Stimulated activated naive CD8-positive, alpha-beta T cell treated with anti-CD3 and anti-CD28 coated beads, Interleukin-15, Interleukin-2, amounts not matched to agents 100 U/mL and 50 U/mL, for 24 hours (primary cell): ENCODE measurements at regions not wholly inside any gene's neighbourhood (a gene's known extent, or its start where the extent isn't known, plus 50 kb on each side); places are given as distances from the start of the nearest gene placed in this dataset.
"Not testable (repeated sequence)": the region's sequence is repeated elsewhere in the genome, so short reads cannot be mapped to it uniquely, and the experiment has no call there.

Source experiments
- ATAC-seq: fragments of 150-1000 bp; cut with Tn5 transposase; one replicate; pipeline ENCODE4 v1.10.0; 2021
- DNase-seq: peaks from one replicate; pipeline ENCODE4 v3.0.0; 2021

- DNase-seq (no peak), ATAC-seq (no peak)
Observed at GRCh38 chr7:13581097-13581496, 408.4 kb downstream of the ETV1 start.

DNA sequence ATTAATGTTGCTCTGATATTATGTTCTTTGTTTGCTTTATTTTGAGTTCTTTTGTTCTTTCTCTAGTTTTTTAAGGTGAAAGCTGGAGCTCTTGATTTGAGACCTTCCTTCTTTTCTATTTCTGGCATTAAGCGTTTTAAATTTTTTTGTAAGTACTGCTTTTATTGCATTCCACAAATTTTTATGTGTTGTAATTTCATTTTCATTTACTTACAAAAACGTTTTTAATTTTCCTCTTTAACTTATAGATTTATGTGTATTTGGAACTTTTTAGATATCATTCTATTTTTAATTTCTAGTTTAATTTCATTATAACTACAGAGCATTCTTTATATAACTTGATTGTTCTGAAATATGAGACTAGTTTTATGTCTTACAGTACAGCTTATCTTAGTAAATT lies 395.6 kb downstream of the ETV1 start:
- ATAC-seq: no peak
- no peak for DNase-seq

GRCh38 chr7:13602036-13602435 lies 387.4 kb downstream of the ETV1 start:
- no peak for ATAC-seq
- DNase-seq: no peak

GRCh38 chr7:13603016-13603415 lies 386.4 kb downstream of the ETV1 start:
- ATAC-seq: no peak

DNA sequence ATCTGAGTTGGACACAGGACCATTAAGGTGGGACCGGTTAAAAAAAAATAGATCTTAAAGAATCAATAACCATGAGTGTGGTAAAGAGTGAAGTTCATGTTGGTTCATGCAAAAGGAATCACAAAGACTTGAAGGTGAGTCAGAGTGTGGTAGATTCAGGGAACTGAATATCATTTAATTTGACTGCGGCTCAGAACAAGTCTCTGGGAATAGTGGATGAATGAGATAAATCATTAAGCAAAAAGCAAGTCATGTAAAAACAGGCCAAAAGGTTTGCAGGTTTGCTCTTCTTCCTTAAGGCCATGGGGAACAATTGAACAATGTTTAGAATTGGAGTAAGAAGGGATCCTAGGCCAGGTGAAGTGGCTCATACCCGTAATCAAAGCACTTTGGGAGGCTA lies 385.8 kb downstream of the ETV1 start:
- ATAC-seq (no peak), DNase-seq (no peak)

More at GRCh38 chr7:13603016-13603415, 386.4 kb downstream of the ETV1 start:
- no peak for DNase-seq

DNA sequence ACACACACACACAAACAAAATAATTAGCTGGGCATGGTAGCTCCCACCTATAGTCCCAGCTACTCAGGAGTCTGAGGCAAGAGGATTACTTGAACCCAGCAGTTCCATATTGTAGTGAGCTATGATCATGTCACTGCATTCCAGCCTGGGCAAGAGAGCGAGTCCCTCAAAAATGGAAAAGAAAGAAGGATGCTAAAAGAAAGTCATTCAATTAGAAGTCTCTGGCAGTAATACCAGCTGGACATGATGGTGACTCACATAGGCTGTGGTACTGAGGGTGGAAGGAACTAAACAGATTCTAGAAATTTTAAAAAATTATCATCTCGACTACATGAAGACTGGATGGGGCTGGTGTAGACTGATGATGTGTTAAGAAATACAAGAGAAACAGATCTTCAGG lies 385.3 kb downstream of the ETV1 start:
- ATAC-seq (no peak), DNase-seq (no peak)

GRCh38 chr7:13610372-13610771 lies 379.1 kb downstream of the ETV1 start:
- ATAC-seq: no peak
- no peak for DNase-seq

- DNase-seq: no peak
- ATAC-seq: no peak
Observed at GRCh38 chr7:13615679-13616078, 373.8 kb downstream of the ETV1 start.

- ATAC-seq (no peak), DNase-seq (no peak)
Observed at GRCh38 chr7:13627455-13627854, 362.0 kb downstream of the ETV1 start.

DNA sequence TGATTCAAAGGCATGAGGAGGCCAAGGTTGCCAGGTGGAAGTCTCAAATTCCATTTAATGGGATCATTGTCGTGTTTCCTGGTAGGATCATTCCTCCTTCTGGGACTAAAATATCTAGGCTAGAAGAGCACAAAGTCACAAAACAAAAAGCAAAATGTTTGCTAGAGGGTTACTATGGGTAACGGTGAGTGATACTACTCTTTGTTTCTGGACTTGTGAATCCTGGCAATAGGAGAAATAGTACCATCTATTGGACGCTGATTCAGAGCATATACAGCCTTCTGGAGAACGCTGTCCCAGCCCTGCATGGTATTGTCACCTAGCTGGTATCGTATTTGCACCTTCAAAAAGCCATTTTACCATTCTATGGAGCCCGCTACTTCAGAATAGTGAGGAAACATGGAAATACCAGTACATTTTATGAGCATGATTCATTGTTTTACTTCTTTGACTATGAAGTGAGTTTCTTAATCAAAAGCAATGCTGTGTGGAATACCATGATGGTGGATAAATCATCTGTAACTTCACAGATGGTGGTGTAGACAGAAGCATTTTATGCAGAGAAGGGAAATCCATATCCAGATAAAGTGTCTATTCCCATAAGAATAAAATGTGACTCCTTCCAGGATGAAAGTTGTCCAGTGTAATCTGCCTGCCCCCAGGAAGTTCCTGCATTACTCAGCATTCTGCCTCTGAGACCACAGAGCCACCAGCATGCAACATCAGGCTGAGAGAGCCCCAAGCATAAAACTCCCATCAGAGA lies 361.0 kb downstream of the ETV1 start:
- ATAC-seq: no peak
- no peak for DNase-seq

DNA sequence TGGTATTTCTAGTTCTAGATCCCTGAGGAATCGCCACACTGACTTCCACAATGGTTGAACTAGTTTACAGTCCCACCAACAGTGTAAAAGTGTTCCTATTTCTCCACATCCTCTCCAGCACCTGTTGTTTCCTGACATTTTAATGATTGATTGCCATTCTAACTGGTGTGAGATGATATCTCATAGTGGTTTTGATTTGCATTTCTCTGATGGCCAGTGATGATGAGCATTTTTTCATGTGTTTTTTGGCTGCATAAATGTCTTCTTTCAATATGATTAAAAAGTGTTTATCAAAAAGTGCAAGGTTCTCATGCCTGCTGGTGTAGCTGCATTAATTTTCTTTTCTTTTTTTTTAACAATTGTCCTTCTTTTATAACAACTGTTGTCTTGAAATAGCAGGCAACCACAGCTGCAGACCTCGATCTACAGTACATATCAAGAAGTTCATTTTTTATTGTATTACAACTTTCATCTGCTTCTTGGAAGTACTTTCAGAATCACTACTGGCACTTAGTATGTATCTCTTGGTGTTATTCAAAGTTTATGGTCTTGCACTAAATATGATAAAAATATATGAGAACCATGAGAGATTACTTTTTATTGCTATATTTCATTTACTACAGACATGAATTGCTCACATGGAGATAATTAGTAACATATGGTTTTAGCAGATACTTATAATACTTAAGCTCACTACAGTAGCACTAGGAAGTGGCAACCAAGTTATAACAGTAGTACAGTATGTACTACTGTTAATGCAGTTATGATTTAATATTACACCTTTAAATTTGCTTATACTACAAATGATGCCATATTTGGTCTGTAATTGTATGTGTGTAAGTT lies 358.0 kb downstream of the ETV1 start:
- not testable (repeated sequence) for ATAC-seq, DNase-seq

DNA sequence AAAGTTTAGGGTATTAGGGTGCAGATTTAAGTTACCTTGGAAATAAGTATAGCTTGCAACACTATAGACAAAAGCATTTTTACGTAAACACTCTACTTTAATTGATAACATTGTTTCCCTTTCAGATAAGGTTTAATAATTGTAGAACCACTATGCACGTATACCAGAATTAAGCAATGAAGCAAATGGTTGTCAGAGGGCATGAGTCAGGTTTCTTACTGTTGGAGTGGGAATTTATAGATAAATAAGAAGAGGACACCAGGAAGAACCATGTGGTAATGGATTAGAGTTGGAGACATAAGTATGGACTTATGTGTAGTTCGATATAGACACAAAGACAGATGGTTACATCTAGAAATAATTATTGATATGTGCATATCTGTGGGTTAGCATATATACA lies 355.6 kb downstream of the ETV1 start:
- ATAC-seq (no peak), DNase-seq (no peak)

GRCh38 chr7:13639396-13639795 lies 350.1 kb downstream of the ETV1 start:
- ATAC-seq (no peak), DNase-seq (no peak)

DNA sequence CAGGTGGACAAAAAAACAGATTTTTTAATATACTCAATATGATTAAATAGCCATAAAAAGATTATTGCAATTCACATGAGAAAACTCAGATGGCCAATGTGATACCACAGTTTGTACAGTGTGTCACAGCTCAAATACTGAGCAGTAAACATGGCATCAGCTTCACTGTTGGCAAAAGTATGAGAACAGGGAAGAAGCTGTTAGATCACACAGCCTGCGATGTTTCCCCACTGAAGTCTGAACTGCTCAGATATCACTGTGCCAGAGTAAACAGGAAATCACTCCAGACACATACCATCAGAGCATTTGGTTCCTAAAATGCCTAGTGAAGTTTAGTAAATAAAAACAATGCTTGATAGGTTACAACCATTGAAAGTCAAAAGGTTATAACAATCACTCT lies 347.8 kb downstream of the ETV1 start:
- no peak for DNase-seq

GRCh38 chr7:13651167-13651566 lies 338.3 kb downstream of the ETV1 start:
- ATAC-seq (no peak), DNase-seq (no peak)

More for the DNA sequence above, 347.8 kb downstream of the ETV1 start:
- no peak for ATAC-seq

DNA sequence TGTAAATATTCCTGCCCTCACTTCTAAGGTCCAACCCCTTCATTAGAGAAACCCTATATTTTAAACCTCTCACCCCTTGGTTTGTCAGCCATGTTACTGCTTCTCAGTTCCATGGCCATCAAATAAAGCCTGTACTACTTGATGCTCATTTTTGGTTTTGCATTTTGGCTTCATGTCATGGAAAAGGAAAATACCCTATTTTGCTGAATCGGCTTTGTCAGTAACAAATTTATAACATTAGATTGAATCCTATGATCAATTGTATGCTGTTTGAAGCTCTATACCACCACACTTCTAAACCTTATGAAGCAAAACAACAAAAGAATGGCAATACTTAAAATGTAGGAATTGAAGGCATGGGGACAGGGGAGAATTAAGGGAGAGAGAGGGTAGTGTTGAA lies 333.1 kb downstream of the ETV1 start:
- no peak for DNase-seq
- ATAC-seq: no peak

DNA sequence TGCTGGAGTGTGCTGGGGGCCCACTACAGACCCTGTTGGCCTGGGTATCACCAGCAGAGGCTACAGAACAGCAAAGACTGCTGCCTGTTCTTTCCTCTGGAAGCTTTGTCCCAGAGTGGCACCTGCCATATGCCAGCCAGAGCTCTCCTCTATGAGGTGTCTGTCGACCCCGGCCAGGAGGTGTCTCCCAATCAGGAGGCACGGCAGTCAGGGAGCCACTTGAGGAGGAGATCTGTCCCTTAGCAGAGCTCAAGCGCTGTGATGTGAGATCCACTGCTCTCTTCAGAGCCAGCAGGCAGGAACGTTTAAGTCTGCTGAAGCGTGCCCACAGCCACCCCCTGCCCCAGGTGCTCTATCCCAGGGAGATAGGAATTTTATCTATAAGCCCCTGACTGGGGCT lies 316.2 kb downstream of the ETV1 start:
- DNase-seq (no peak), ATAC-seq (no peak)

DNA sequence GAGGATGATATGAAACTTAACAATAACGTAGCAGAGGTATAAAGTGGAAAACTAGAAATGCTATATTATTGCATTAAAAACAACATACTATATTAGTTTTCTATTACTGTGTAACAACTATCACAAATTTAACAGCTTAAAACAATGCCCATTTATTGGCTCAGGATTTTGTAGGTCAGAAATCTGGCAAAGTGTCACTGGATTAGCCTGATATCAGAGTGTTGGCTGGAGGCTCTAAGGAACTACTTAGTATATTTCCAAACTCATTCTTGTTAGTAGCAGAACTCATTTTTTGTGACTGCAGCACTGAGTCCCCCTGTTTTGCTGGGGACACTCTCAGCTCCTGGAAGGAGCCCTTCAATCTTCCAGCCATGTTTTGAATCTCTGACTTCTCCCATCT lies 306.8 kb downstream of the ETV1 start:
- no peak for ATAC-seq
- DNase-seq: no peak

DNA sequence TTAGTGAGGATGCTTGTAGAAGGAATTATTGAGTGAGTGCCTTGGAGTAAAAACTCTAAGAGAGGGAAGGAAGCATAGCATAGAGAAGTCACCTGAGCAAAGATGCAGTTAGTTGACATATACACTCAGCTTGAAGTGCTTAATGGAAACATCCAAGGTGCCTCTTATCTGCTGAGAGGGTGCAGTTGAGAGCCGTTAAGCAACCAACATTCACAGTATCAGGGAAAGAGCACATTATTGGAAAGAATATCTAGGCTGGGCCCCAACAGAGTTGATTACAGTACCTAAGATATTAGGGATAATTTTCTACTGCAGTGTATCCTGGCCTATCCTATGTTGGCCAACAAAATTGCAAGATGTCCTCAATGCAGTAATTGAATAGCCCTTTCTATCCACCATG lies 302.0 kb downstream of the ETV1 start:
- no peak for DNase-seq
- ATAC-seq: no peak

DNA sequence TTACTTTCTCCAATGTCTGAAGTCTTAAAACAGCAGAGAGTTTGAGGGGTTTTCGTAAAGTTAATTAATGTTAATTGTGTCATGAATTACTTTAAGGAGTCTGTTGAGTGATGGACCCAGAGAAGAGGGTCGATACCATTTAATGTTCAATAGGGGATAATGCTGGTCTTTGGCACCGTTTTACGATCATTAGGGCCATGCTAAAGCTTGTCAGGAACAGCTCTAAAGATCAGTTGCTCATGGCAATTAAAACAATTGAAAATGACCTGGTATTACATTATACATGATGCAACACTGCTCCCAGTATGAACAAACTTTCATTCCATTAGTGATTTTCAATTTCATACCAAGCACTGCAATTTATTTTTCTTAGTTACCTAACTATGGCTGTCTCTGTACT lies 296.9 kb downstream of the ETV1 start:
- no peak for DNase-seq
- no peak for ATAC-seq

DNA sequence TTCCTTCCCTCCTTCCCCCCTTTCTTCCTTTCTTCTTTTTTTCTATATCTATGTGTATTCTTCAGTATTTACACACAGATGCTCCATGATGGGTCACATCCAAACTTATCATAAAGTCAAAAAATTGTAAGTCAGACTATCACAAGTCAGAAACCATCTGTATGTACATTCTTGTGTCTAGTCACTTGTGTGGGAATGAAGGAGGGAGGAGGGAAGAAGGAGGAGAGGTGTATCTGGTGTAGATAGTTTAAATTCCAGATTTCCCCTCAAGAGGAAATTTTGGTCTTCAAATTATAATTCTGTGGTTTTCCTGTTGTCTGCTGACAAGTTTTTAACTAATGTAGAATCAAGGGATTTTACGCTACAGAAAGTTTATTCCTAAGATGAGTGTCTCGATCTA lies 287.2 kb downstream of the ETV1 start:
- ATAC-seq (no peak), DNase-seq (no peak)

DNA sequence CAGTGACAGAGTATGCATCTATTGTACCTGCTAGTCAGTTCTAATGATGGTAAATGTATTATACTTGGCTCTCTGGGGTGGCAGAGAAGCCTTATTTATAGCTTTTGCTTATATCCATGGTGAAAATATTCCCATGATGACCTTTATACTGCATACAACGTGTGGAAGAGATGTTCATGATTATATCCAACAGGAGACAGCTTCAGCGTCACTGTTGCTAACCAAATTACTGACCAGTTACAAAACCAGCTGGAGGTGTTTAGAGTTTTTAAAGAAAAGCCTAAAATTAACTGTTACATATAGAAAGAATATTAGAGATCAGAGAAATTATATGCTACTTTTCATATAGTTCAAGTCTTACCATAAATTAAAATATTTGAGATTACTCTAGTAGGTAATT lies 280.8 kb downstream of the ETV1 start:
- no peak for DNase-seq
- ATAC-seq: no peak

GRCh38 chr7:13713092-13713491 lies 276.4 kb downstream of the ETV1 start:
- no peak for ATAC-seq
- DNase-seq: no peak

GRCh38 chr7:13715534-13715933 lies 273.9 kb downstream of the ETV1 start:
- no peak for ATAC-seq
- DNase-seq: no peak
